DOHH2 (cell line): ENCODE measurements at regions not wholly inside any gene's neighbourhood (a gene's known extent, or its start where the extent isn't known, plus 50 kb on each side); places are given as distances from the start of the nearest gene placed in this dataset.

Experiments used
- H3F3A ChIP-seq: fragments of 200-600 bp; sonication (generic), shearing (Covaris generic); 2 replicates; pipeline ENCODE4 v1.6.0; 2016; ENCODE audit warnings: antibody characterized with exemption, mild to moderate bottlenecking; ENCODE audit not compliant: control insufficient read depth, insufficient read depth
- H3K27ac ChIP-seq: fragments of 200-600 bp; sonication (generic); 2 replicates; pipeline ENCODE4 v1.5.1; 2014; ENCODE audit warnings: low read depth, mild to moderate bottlenecking, low read length, moderate library complexity
- H3K27me3 ChIP-seq: fragments of 200-600 bp; sonication (generic); 2 replicates; pipeline ENCODE4 v1.6.1; 2014; ENCODE audit warnings: mild to moderate bottlenecking, low read length, mixed read lengths; ENCODE audit not compliant: control insufficient read depth
- H3K36me3 ChIP-seq: fragments of 200-600 bp; sonication (generic); 2 replicates; pipeline ENCODE4 v1.6.1; 2014; ENCODE audit warnings: mild to moderate bottlenecking, low read length, moderate library complexity, mixed read lengths; ENCODE audit not compliant: control insufficient read depth
- H3K4me1 ChIP-seq: fragments of 200-600 bp; sonication (generic); 2 replicates; pipeline ENCODE4 v1.6.1; 2014; ENCODE audit warnings: mild to moderate bottlenecking, low read length, mixed read lengths; ENCODE audit not compliant: control insufficient read depth
- H3K4me2 ChIP-seq: fragments of 200-600 bp; sonication (generic); 2 replicates; pipeline ENCODE4 v1.6.0; 2014; ENCODE audit warnings: mild to moderate bottlenecking, low read length, moderate library complexity
- H3K4me3 ChIP-seq: fragments of 200-600 bp; sonication (generic); 2 replicates; pipeline ENCODE4 v1.5.1; 2014; ENCODE audit warnings: mild to moderate bottlenecking, low read length, mixed read lengths
- H3K79me2 ChIP-seq: fragments of 200-600 bp; sonication (generic); 2 replicates; pipeline ENCODE4 v1.6.1; 2014; ENCODE audit warnings: mild to moderate bottlenecking, low read length, mixed read lengths; ENCODE audit not compliant: control insufficient read depth
- H3K9me2 ChIP-seq: fragments of 200-600 bp; sonication (generic); replicated peaks from 2 replicates; pipeline ENCODE4 v1.6.1; 2014; ENCODE audit warnings: mild to moderate bottlenecking, low read length, mixed read lengths; ENCODE audit not compliant: control insufficient read depth
- H3K9me3 ChIP-seq: fragments of 200-600 bp; sonication (generic); 2 replicates; pipeline ENCODE4 v1.6.1; 2014; ENCODE audit warnings: antibody characterized with exemption, low read length, mixed read lengths; ENCODE audit not compliant: control insufficient read depth, insufficient read depth
- H4K20me1 ChIP-seq: fragments of 200-600 bp; sonication (generic); 2 replicates; pipeline ENCODE4 v1.6.0; 2014; ENCODE audit warnings: low read depth, mild to moderate bottlenecking, antibody characterized with exemption, low read length, moderate library complexity; ENCODE audit not compliant: control insufficient read depth, insufficient read depth
- CTCF ChIP-seq: fragments of 200-600 bp; sonication (generic); IDR thresholded peaks from one replicate; pipeline ENCODE4 v1.5.1; 2014; ENCODE audit warnings: antibody characterized with exemption, mild to moderate bottlenecking, low read depth, low read length; ENCODE audit not compliant: poor library complexity, severe bottlenecking
- EZH2phosphoT487 ChIP-seq: fragments of 200-600 bp; sonication (generic); IDR thresholded peaks from 2 replicates; pipeline ENCODE4 v1.6.1; 2017; ENCODE audit warnings: borderline replicate concordance, mild to moderate bottlenecking, antibody characterized with exemption, low read length, moderate library complexity, mixed read lengths

GRCh38 chr10:46169736-46170135 lies 117.1 kb upstream of the ANTXRL start:
- no peaks in the 10 kb centered on the region for H3K79me2 ChIP-seq
- H4K20me1 ChIP-seq, result no peaks in the 10 kb centered on the region
- no peaks in the 10 kb centered on the region for H3K4me1 ChIP-seq
- no peaks in the 10 kb centered on the region for H3F3A ChIP-seq
- H3K4me2 ChIP-seq, result no peak overlapping the region
- 0 out of 2 replicates have a peak, but pooled peaks cover 4% of the 10 kb centered on the region for H3K27me3 ChIP-seq
- H3K4me3 ChIP-seq, result no peak overlapping the region
- H3K36me3 ChIP-seq, result no peaks in the 10 kb centered on the region
- no peak overlapping the region for H3K27ac ChIP-seq
- no peaks in the 10 kb centered on the region for H3K9me2 ChIP-seq
- TF ChIP-seq EZH2phosphoT487 (no peak), CTCF (no peak)
- no peaks in the 10 kb centered on the region for H3K9me3 ChIP-seq

DNA sequence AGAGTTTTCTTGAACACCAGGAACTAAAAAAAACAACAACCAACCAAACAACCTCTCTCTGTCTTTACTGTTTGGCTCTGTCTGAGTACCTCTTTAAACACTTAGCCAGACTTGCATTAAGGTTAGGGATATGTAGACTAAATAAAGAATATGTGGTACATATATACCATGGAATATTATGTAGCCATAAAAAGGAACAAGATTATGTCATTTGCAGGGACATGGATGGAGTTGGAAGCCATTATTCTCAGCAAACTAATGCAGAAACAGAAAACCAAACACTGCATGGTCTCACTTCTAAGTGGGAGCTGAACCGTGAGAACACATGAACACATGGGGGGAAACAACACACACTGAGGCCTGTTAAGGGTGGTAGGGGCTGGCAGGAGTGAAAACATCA lies 116.0 kb upstream of the ANTXRL start:
- Histone ChIP-seq H3K4me3 (no peak overlapping the region), H3K9me3 (no peaks in the 10 kb centered on the region), H3K27me3 (0 out of 2 replicates have a peak, but pooled peaks cover 4% of the 10 kb centered on the region), H3K4me2 (no peak overlapping the region), H3K9me2 (no peaks in the 10 kb centered on the region), H3K27ac (no peak overlapping the region), H3K36me3 (no peaks in the 10 kb centered on the region), H3F3A (no peaks in the 10 kb centered on the region), H4K20me1 (no peaks in the 10 kb centered on the region), H3K4me1 (no peaks in the 10 kb centered on the region), H3K79me2 (no peaks in the 10 kb centered on the region)
- no peak for TF ChIP-seq EZH2phosphoT487

GRCh38 chr10:46171661-46172060 lies 115.1 kb upstream of the ANTXRL start:
- Histone ChIP-seq H3K79me2 (no peaks in the 10 kb centered on the region), H3K9me3 (no peaks in the 10 kb centered on the region), H3K27me3 (0 out of 2 replicates have a peak, but pooled peaks cover 4% of the 10 kb centered on the region), H3K4me2 (no peak overlapping the region), H3K27ac (no peak overlapping the region), H3F3A (no peaks in the 10 kb centered on the region), H3K4me3 (no peak overlapping the region), H3K9me2 (no peaks in the 10 kb centered on the region), H4K20me1 (no peaks in the 10 kb centered on the region), H3K4me1 (no peaks in the 10 kb centered on the region), H3K36me3 (no peaks in the 10 kb centered on the region)
- TF ChIP-seq EZH2phosphoT487 (no peak), CTCF (no peak)

DNA sequence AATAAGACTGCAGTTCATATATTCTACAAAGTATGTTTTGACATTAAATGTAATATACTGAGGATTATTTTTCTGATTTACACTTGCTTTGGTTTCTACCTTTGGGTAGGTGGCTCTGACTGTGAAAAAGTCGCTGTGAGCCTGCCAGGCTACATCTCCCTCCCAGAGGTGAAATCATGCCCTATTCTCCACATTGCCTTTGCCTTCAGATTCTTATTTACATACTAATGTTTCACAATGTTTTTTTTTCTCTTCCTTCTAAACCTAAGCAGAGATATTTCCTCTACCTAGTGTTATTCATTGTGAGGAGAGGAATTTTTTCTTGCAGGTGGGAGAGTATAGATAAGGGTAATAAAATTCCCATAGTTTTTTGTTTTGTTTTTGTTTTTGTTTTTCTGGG lies 111.5 kb upstream of the ANTXRL start:
- Histone ChIP-seq H3K4me1 (no peaks in the 10 kb centered on the region), H3K9me3 (no peaks in the 10 kb centered on the region), H3K36me3 (no peaks in the 10 kb centered on the region), H4K20me1 (no peaks in the 10 kb centered on the region), H3K9me2 (no peaks in the 10 kb centered on the region), H3K79me2 (no peaks in the 10 kb centered on the region), H3K4me2 (no peak overlapping the region), H3F3A (no peaks in the 10 kb centered on the region), H3K27ac (no peak overlapping the region), H3K27me3 (0 out of 2 replicates have a peak, but pooled peaks cover 4% of the 10 kb centered on the region), H3K4me3 (no peak overlapping the region)
- TF ChIP-seq EZH2phosphoT487, result no peak
- TF ChIP-seq CTCF, result no peak
